ENCODE measurements at regions not wholly inside any gene's neighbourhood (a gene's known extent, or its start where the extent isn't known, plus 50 kb on each side); places are given as distances from the start of the nearest gene placed in this dataset.
"Not testable (repeated sequence)": the region's sequence is repeated elsewhere in the genome, so short reads cannot be mapped to it uniquely, and the experiment has no call there.

GRCh38 chr14:106051796-106052195 lies 525.4 kb downstream of the TMEM121 start:
- H3K4me3 Mint-ChIP-seq = no peak overlapping the region
- no peak overlapping the region for H3K27ac Mint-ChIP-seq
- no peak for TF ChIP-seq CTCF (IDR thresholded peaks at IDR 0.05)
- no peaks in the 10 kb centered on the region for H3K4me1 Mint-ChIP-seq
- no peak for DNase-seq
- peaks cover 93% of the 10 kb centered on the region for H3K9me3 Mint-ChIP-seq
- peaks cover 3% of the 10 kb centered on the region for H3K27me3 Mint-ChIP-seq (ENCODE audit: low read depth, poor library complexity)
- H3K36me3 Mint-ChIP-seq (ENCODE audit: low read depth) = no peaks in the 10 kb centered on the region

GRCh38 chr14:106055289-106055688 lies 528.9 kb downstream of the TMEM121 start:
- no peaks in the 10 kb centered on the region for H3K36me3 Mint-ChIP-seq (ENCODE audit: low read depth)

GRCh38 chr14:106058342-106058741 lies 532.0 kb downstream of the TMEM121 start:
- no peaks in the 10 kb centered on the region for H3K4me1 Mint-ChIP-seq
- no peak for DNase-seq
- TF ChIP-seq CTCF (IDR thresholded peaks at IDR 0.05) = no peak
- peaks cover 96% of the 10 kb centered on the region for H3K9me3 Mint-ChIP-seq
- H3K27ac Mint-ChIP-seq = no peak overlapping the region
- no peaks in the 10 kb centered on the region for H3K27me3 Mint-ChIP-seq (ENCODE audit: low read depth, poor library complexity)
- H3K4me3 Mint-ChIP-seq = no peak overlapping the region
- no peaks in the 10 kb centered on the region for H3K36me3 Mint-ChIP-seq (ENCODE audit: low read depth)

More at GRCh38 chr14:106055289-106055688, 528.9 kb downstream of the TMEM121 start:
- Mint-ChIP-seq H3K27me3 (ENCODE audit: low read depth, poor library complexity) (no peaks in the 10 kb centered on the region), H3K27ac (no peak overlapping the region), H3K4me3 (no peak overlapping the region), H3K4me1 (no peaks in the 10 kb centered on the region), H3K9me3 (peaks cover 92% of the 10 kb centered on the region)
- DNase-seq = no peak
- no peak for TF ChIP-seq CTCF (IDR thresholded peaks at IDR 0.05)

- H3K4me3 Mint-ChIP-seq = no peak overlapping the region
- H3K27ac Mint-ChIP-seq = no peak overlapping the region
- no peak for TF ChIP-seq CTCF (IDR thresholded peaks at IDR 0.05)
- H3K36me3 Mint-ChIP-seq (ENCODE audit: low read depth) = no peaks in the 10 kb centered on the region
- no peaks in the 10 kb centered on the region for H3K4me1 Mint-ChIP-seq
- peaks cover 88% of the 10 kb centered on the region for H3K9me3 Mint-ChIP-seq
- no peak for DNase-seq
- H3K27me3 Mint-ChIP-seq (ENCODE audit: low read depth, poor library complexity) = no peaks in the 10 kb centered on the region
These were observed 534.0 kb downstream of the TMEM121 start for GRCh38 chr14:106060276-106060975.

GRCh38 chr14:106061877-106062500 lies 535.6 kb downstream of the TMEM121 start:
- not testable (repeated sequence) for DNase-seq; H3K4me3 Mint-ChIP-seq; H3K36me3 Mint-ChIP-seq (ENCODE audit: low read depth); H3K27ac Mint-ChIP-seq; H3K27me3 Mint-ChIP-seq (ENCODE audit: low read depth, poor library complexity); H3K4me1 Mint-ChIP-seq
- peaks cover 88% of the 10 kb centered on the region for H3K9me3 Mint-ChIP-seq

- TF ChIP-seq CTCF (IDR thresholded peaks at IDR 0.05) = no peak
- Mint-ChIP-seq H3K27me3 (ENCODE audit: low read depth, poor library complexity) (no peaks in the 10 kb centered on the region), H3K9me3 (peaks cover 89% of the 10 kb centered on the region), H3K4me1 (no peaks in the 10 kb centered on the region), H3K36me3 (ENCODE audit: low read depth) (no peaks in the 10 kb centered on the region), H3K27ac (no peak overlapping the region), H3K4me3 (no peak overlapping the region)
- no peak for DNase-seq
These were observed 536.3 kb downstream of the TMEM121 start for GRCh38 chr14:106062502-106063272.
